DOHH2 (cell line): ENCODE measurements at regions not wholly inside any gene's neighbourhood (a gene's known extent, or its start where the extent isn't known, plus 50 kb on each side); places are given as distances from the start of the nearest gene placed in this dataset.

ENCODE experiments used
- H3F3A ChIP-seq: fragments of 200-600 bp; sonication (generic), shearing (Covaris generic); 2 replicates; pipeline ENCODE4 v1.6.0; 2016; ENCODE audit warnings: antibody characterized with exemption, mild to moderate bottlenecking; ENCODE audit not compliant: control insufficient read depth, insufficient read depth
- H3K27ac ChIP-seq: fragments of 200-600 bp; sonication (generic); 2 replicates; pipeline ENCODE4 v1.5.1; 2014; ENCODE audit warnings: low read depth, mild to moderate bottlenecking, low read length, moderate library complexity
- H3K27me3 ChIP-seq: fragments of 200-600 bp; sonication (generic); 2 replicates; pipeline ENCODE4 v1.6.1; 2014; ENCODE audit warnings: mild to moderate bottlenecking, low read length, mixed read lengths; ENCODE audit not compliant: control insufficient read depth
- H3K36me3 ChIP-seq: fragments of 200-600 bp; sonication (generic); 2 replicates; pipeline ENCODE4 v1.6.1; 2014; ENCODE audit warnings: mild to moderate bottlenecking, low read length, moderate library complexity, mixed read lengths; ENCODE audit not compliant: control insufficient read depth
- H3K4me1 ChIP-seq: fragments of 200-600 bp; sonication (generic); 2 replicates; pipeline ENCODE4 v1.6.1; 2014; ENCODE audit warnings: mild to moderate bottlenecking, low read length, mixed read lengths; ENCODE audit not compliant: control insufficient read depth
- H3K4me2 ChIP-seq: fragments of 200-600 bp; sonication (generic); 2 replicates; pipeline ENCODE4 v1.6.0; 2014; ENCODE audit warnings: mild to moderate bottlenecking, low read length, moderate library complexity
- H3K4me3 ChIP-seq: fragments of 200-600 bp; sonication (generic); 2 replicates; pipeline ENCODE4 v1.5.1; 2014; ENCODE audit warnings: mild to moderate bottlenecking, low read length, mixed read lengths
- H3K79me2 ChIP-seq: fragments of 200-600 bp; sonication (generic); 2 replicates; pipeline ENCODE4 v1.6.1; 2014; ENCODE audit warnings: mild to moderate bottlenecking, low read length, mixed read lengths; ENCODE audit not compliant: control insufficient read depth
- H3K9me2 ChIP-seq: fragments of 200-600 bp; sonication (generic); replicated peaks from 2 replicates; pipeline ENCODE4 v1.6.1; 2014; ENCODE audit warnings: mild to moderate bottlenecking, low read length, mixed read lengths; ENCODE audit not compliant: control insufficient read depth
- H3K9me3 ChIP-seq: fragments of 200-600 bp; sonication (generic); 2 replicates; pipeline ENCODE4 v1.6.1; 2014; ENCODE audit warnings: antibody characterized with exemption, low read length, mixed read lengths; ENCODE audit not compliant: control insufficient read depth, insufficient read depth
- H4K20me1 ChIP-seq: fragments of 200-600 bp; sonication (generic); 2 replicates; pipeline ENCODE4 v1.6.0; 2014; ENCODE audit warnings: low read depth, mild to moderate bottlenecking, antibody characterized with exemption, low read length, moderate library complexity; ENCODE audit not compliant: control insufficient read depth, insufficient read depth
- CTCF ChIP-seq: fragments of 200-600 bp; sonication (generic); IDR thresholded peaks from one replicate; pipeline ENCODE4 v1.5.1; 2014; ENCODE audit warnings: antibody characterized with exemption, mild to moderate bottlenecking, low read depth, low read length; ENCODE audit not compliant: poor library complexity, severe bottlenecking
- EZH2phosphoT487 ChIP-seq: fragments of 200-600 bp; sonication (generic); IDR thresholded peaks from 2 replicates; pipeline ENCODE4 v1.6.1; 2017; ENCODE audit warnings: borderline replicate concordance, mild to moderate bottlenecking, antibody characterized with exemption, low read length, moderate library complexity, mixed read lengths

- no peak overlapping the region for H3K4me2 ChIP-seq
- H3K79me2 ChIP-seq, result no peaks in the 10 kb centered on the region
- H4K20me1 ChIP-seq, result no peaks in the 10 kb centered on the region
- H3K4me1 ChIP-seq, result no peaks in the 10 kb centered on the region
- H3K9me2 ChIP-seq, result no peaks in the 10 kb centered on the region
- no peak overlapping the region for H3K27ac ChIP-seq
- H3K27me3 ChIP-seq, result peaks cover 3% of the 10 kb centered on the region; the same call in 1 of the 2 replicates
- H3F3A ChIP-seq, result no peaks in the 10 kb centered on the region
- no peaks in the 10 kb centered on the region for H3K9me3 ChIP-seq
- no peak overlapping the region for H3K4me3 ChIP-seq
- H3K36me3 ChIP-seq, result no peaks in the 10 kb centered on the region
- no peak for TF ChIP-seq EZH2phosphoT487
Measured at GRCh38 chr1:61585714-61586113, 139.2 kb downstream of the TM2D1 start.

- Histone ChIP-seq H3K27ac (no peak overlapping the region), H3F3A (no peaks in the 10 kb centered on the region), H3K27me3 (peaks cover 3% of the 10 kb centered on the region; the same call in 1 of the 2 replicates), H3K9me3 (no peaks in the 10 kb centered on the region), H3K4me2 (no peak overlapping the region), H3K4me3 (no peak overlapping the region), H3K36me3 (no peaks in the 10 kb centered on the region), H4K20me1 (no peaks in the 10 kb centered on the region), H3K4me1 (no peaks in the 10 kb centered on the region), H3K9me2 (no peaks in the 10 kb centered on the region), H3K79me2 (no peaks in the 10 kb centered on the region)
- TF ChIP-seq EZH2phosphoT487 (no peak), CTCF (no peak)
Measured at GRCh38 chr1:61583703-61584102, 141.2 kb downstream of the TM2D1 start.

- H3K79me2 ChIP-seq, result no peaks in the 10 kb centered on the region
- H3K9me3 ChIP-seq, result no peaks in the 10 kb centered on the region
- no peaks in the 10 kb centered on the region for H3K9me2 ChIP-seq
- H3K4me2 ChIP-seq, result no peak overlapping the region
- no peak overlapping the region for H3K4me3 ChIP-seq
- peaks cover 3% of the 10 kb centered on the region; the same call in 1 of the 2 replicates for H3K27me3 ChIP-seq
- no peak for TF ChIP-seq CTCF
- TF ChIP-seq EZH2phosphoT487, result no peak
- no peaks in the 10 kb centered on the region for H3K36me3 ChIP-seq
- H3F3A ChIP-seq, result no peaks in the 10 kb centered on the region
- H3K27ac ChIP-seq, result no peak overlapping the region
- H4K20me1 ChIP-seq, result no peaks in the 10 kb centered on the region
- no peaks in the 10 kb centered on the region for H3K4me1 ChIP-seq
Measured at GRCh38 chr1:61581251-61581650, 143.7 kb downstream of the TM2D1 start.

- Histone ChIP-seq H3K4me1 (no peaks in the 10 kb centered on the region), H3K4me2 (no peak overlapping the region), H3K36me3 (no peaks in the 10 kb centered on the region), H3K9me3 (no peaks in the 10 kb centered on the region), H4K20me1 (no peaks in the 10 kb centered on the region), H3K4me3 (no peak overlapping the region), H3K9me2 (no peaks in the 10 kb centered on the region), H3K27ac (no peak overlapping the region), H3K79me2 (no peaks in the 10 kb centered on the region), H3F3A (no peaks in the 10 kb centered on the region), H3K27me3 (peaks cover 3% of the 10 kb centered on the region; the same call in 1 of the 2 replicates)
- TF ChIP-seq CTCF (no peak), EZH2phosphoT487 (no peak)
Measured at GRCh38 chr1:61580417-61580816, 144.5 kb downstream of the TM2D1 start.
